OCI-LY1 (cell line): ENCODE measurements at regions not wholly inside any gene's neighbourhood (a gene's known extent, or its start where the extent isn't known, plus 50 kb on each side); places are given as distances from the start of the nearest gene placed in this dataset.
A peak's percentile ranks its signal among the peaks of the same experiment; 100 is the strongest.

Experiments used
- H2AFZ ChIP-seq: fragments of 200-600 bp; sonication (generic), shearing (Covaris generic); 2 replicates; pipeline ENCODE4 v1.6.0; 2014; ENCODE audit warnings: antibody characterized with exemption, mild to moderate bottlenecking, low read length
- H3F3A ChIP-seq: fragments of 200-600 bp; sonication (generic), shearing (Covaris generic); 2 replicates; pipeline ENCODE4 v1.6.0; 2014; ENCODE audit warnings: mild to moderate bottlenecking, antibody characterized with exemption, low read length, moderate library complexity; ENCODE audit not compliant: insufficient read depth
- H3K27ac ChIP-seq: fragments of 200-600 bp; sonication (generic); 2 replicates; pipeline ENCODE4 v1.5.1; 2014; ENCODE audit warnings: low read length, mixed run types, mild to moderate bottlenecking, low read depth; ENCODE audit not compliant: poor library complexity, severe bottlenecking
- H3K27me3 ChIP-seq: fragments of 200-600 bp; sonication (generic); 2 replicates; pipeline ENCODE4 v1.6.0; 2014; ENCODE audit warnings: antibody characterized with exemption, mild to moderate bottlenecking, low read length, moderate library complexity; ENCODE audit not compliant: insufficient read depth
- H3K36me3 ChIP-seq: fragments of 200-600 bp; sonication (generic); 2 replicates; pipeline ENCODE4 v1.6.1; 2014; ENCODE audit warnings: mild to moderate bottlenecking, antibody characterized with exemption, low read length, moderate library complexity, mixed read lengths; ENCODE audit not compliant: insufficient read depth
- H3K4me1 ChIP-seq: fragments of 200-600 bp; sonication (generic); 2 replicates; pipeline ENCODE4 v1.5.1; 2014; ENCODE audit warnings: mild to moderate bottlenecking, low read length, moderate library complexity; ENCODE audit not compliant: insufficient read depth, severe bottlenecking
- H3K4me2 ChIP-seq: fragments of 200-600 bp; sonication (generic), shearing (Covaris generic); 2 replicates; pipeline ENCODE4 v1.6.1; 2014; ENCODE audit warnings: low read length
- H3K4me3 ChIP-seq: fragments of 200-600 bp; sonication (generic); 2 replicates; pipeline ENCODE4 v1.5.1; 2014; ENCODE audit warnings: low read length, low read depth, mild to moderate bottlenecking, mixed read lengths; ENCODE audit not compliant: poor library complexity, severe bottlenecking
- H3K79me2 ChIP-seq: fragments of 200-600 bp; shearing (Covaris generic); 2 replicates; pipeline ENCODE4 v1.6.1; 2016; ENCODE audit warnings: mixed run types, low read length, mixed read lengths; ENCODE audit not compliant: insufficient read depth
- H3K9ac ChIP-seq: fragments of 200-600 bp; sonication (generic), shearing (Covaris generic); 2 replicates; pipeline ENCODE4 v1.6.1; 2014; ENCODE audit warnings: mild to moderate bottlenecking, low read length, mixed read lengths
- H3K9me2 ChIP-seq: fragments of 200-600 bp; sonication (generic), shearing (Covaris generic); 2 replicates; pipeline ENCODE4 v1.6.1; 2014; ENCODE audit warnings: low read depth, mild to moderate bottlenecking, low read length, mixed read lengths
- H3K9me3 ChIP-seq: fragments of 200-600 bp; shearing (Covaris generic); 2 replicates; pipeline ENCODE4 v1.6.1; 2014; ENCODE audit warnings: low read length, mixed read lengths
- H4K20me1 ChIP-seq: fragments of 200-600 bp; sonication (generic), shearing (Covaris generic); 2 replicates; pipeline ENCODE4 v1.6.0; 2016; ENCODE audit warnings: mild to moderate bottlenecking, low read length; ENCODE audit not compliant: insufficient read depth
- CTCF ChIP-seq: fragments of 200-600 bp; sonication (generic), shearing (Covaris generic); IDR thresholded peaks from 2 replicates; pipeline ENCODE4 v1.5.1; 2017; ENCODE audit warnings: mild to moderate bottlenecking, antibody characterized with exemption, low read length, moderate library complexity, mixed read lengths
- EZH2 ChIP-seq: fragments of 200-600 bp; sonication (generic), shearing (Covaris generic); IDR thresholded peaks from 2 replicates; pipeline ENCODE4 v1.8.0; 2017; ENCODE audit warnings: borderline replicate concordance, mixed run types, mild to moderate bottlenecking, antibody characterized with exemption, low read length, moderate library complexity, mixed read lengths

- Histone ChIP-seq H3K9ac (no peak overlapping the region; the same call in 1 of the 2 replicates), H3K4me2 (no peak overlapping the region; the same call in 1 of the 2 replicates), H4K20me1 (no peaks in the 10 kb centered on the region), H3K4me1 (peaks cover 10% of the 10 kb centered on the region), H3K4me3 (no peak overlapping the region), H3K36me3 (no peaks in the 10 kb centered on the region), H3F3A (no peaks in the 10 kb centered on the region), H3K9me2 (no peaks in the 10 kb centered on the region), H3K79me2 (no peaks in the 10 kb centered on the region), H3K27ac (no peak overlapping the region), H3K9me3 (no peaks in the 10 kb centered on the region), H3K27me3 (no peaks in the 10 kb centered on the region), H2AFZ (no peak overlapping the region)
- TF ChIP-seq EZH2 (no peak), CTCF (no peak)
Observed at GRCh38 chr11:119480380-119481020, 57.5 kb upstream of the THY1 start.

DNA sequence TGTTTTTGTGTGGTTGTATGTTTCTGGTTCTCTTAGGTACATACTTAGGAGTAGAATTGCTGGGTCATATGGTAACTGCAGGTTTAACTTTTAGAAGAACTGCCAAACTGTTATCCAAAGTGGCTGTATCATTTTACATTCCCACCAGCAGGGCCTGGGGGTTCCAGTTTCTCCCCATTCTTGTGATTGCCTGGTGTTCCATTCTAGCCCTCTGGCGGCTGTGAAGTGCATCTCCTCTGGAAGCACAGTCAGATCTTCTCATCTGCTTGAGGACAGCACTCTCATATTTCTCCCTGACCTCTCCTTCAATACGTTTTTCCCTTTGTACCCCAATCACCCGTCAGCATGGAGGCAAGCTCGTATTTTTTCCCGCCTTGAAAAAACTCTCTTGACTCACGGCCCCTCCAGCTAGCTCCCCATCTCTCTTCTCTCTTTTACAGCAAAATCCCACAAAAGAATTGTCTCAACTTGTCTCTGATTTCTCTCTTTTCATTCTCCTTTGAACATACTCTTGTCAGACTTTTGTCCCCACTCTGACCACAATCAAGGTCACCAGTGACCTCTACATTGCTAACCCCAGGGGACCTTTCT is 56.8 kb upstream of the THY1 start:
- Histone ChIP-seq H4K20me1 (no peaks in the 10 kb centered on the region), H3K9me2 (no peaks in the 10 kb centered on the region), H3K9ac (no peak overlapping the region), H3K4me1 (peaks cover 10% of the 10 kb centered on the region), H3K36me3 (no peaks in the 10 kb centered on the region), H3K9me3 (no peaks in the 10 kb centered on the region), H2AFZ (no peak overlapping the region), H3K27ac (no peak overlapping the region), H3K79me2 (no peaks in the 10 kb centered on the region), H3K4me3 (no peak overlapping the region), H3K4me2 (no peak overlapping the region), H3F3A (no peaks in the 10 kb centered on the region), H3K27me3 (no peaks in the 10 kb centered on the region)
- no peak for TF ChIP-seq EZH2
- TF ChIP-seq CTCF: peak; percentile 34; the same call in 1 of the 2 replicates

- Histone ChIP-seq H3F3A (no peaks in the 10 kb centered on the region), H3K27me3 (no peaks in the 10 kb centered on the region), H3K9me3 (no peaks in the 10 kb centered on the region), H3K4me3 (no peak overlapping the region), H3K79me2 (no peaks in the 10 kb centered on the region), H3K4me1 (peaks cover 10% of the 10 kb centered on the region), H2AFZ (no peak overlapping the region), H3K27ac (no peak overlapping the region), H3K9me2 (no peaks in the 10 kb centered on the region), H3K36me3 (no peaks in the 10 kb centered on the region), H3K9ac (no peak overlapping the region), H3K4me2 (no peak overlapping the region), H4K20me1 (no peaks in the 10 kb centered on the region)
- TF ChIP-seq EZH2: no peak
- TF ChIP-seq CTCF: no peak
Observed at GRCh38 chr11:119478711-119479285, 55.8 kb upstream of the THY1 start.
